Endodermal cell (in vitro differentiated cells): ENCODE measurements at regions not wholly inside any gene's neighbourhood (a gene's known extent, or its start where the extent isn't known, plus 50 kb on each side); places are given as distances from the start of the nearest gene placed in this dataset.

Experiments
- DNase-seq: peaks from one replicate; pipeline ENCODE4 v3.0.0-alpha.2; 2017
- H3K27ac ChIP-seq: 2 replicates; pipeline ENCODE4 v1.5.1; 2013; ENCODE audit warnings: mild to moderate bottlenecking, low read depth, low read length, moderate library complexity
- H3K27me3 ChIP-seq: 2 replicates; pipeline ENCODE4 v1.6.1; 2013; ENCODE audit warnings: mild to moderate bottlenecking, low read length, moderate library complexity; ENCODE audit not compliant: insufficient read depth, control insufficient read depth, poor library complexity, severe bottlenecking
- H3K36me3 ChIP-seq: 2 replicates; pipeline ENCODE4 v1.7.0; 2013; ENCODE audit warnings: mild to moderate bottlenecking, low read length, moderate library complexity; ENCODE audit not compliant: control insufficient read depth, insufficient read depth
- H3K4me1 ChIP-seq: one replicate; pipeline ENCODE4 v1.7.0; 2013; ENCODE audit warnings: low read length; ENCODE audit not compliant: control insufficient read depth, insufficient read depth
- H3K4me3 ChIP-seq: 2 replicates; pipeline ENCODE4 v1.5.1; 2013; ENCODE audit warnings: mild to moderate bottlenecking, low read length, moderate library complexity
- H3K9ac ChIP-seq: 2 replicates; pipeline ENCODE4 v1.6.1; 2013; ENCODE audit warnings: mild to moderate bottlenecking, low read length, moderate library complexity; ENCODE audit not compliant: poor library complexity, severe bottlenecking; ENCODE audit errors: extremely low read depth
- H3K9me3 ChIP-seq: 2 replicates; pipeline ENCODE4 v1.6.1; 2013; ENCODE audit warnings: mild to moderate bottlenecking, low read length, moderate library complexity; ENCODE audit not compliant: control insufficient read depth
- H3K27ac Mint-ChIP-seq: 2 replicates; pipeline ENCODE4 v1.8.0; 2020; ENCODE audit warnings: mixed read lengths
- H3K27me3 Mint-ChIP-seq: 2 replicates; pipeline ENCODE4 v1.8.0; 2021; ENCODE audit warnings: mild to moderate bottlenecking, mixed read lengths; ENCODE audit not compliant: insufficient read depth
- H3K36me3 Mint-ChIP-seq: 2 replicates; pipeline ENCODE4 v1.8.0; 2020; ENCODE audit warnings: low read depth, mixed read lengths
- H3K4me1 Mint-ChIP-seq: 2 replicates; pipeline ENCODE4 v1.8.0; 2020; ENCODE audit warnings: mixed read lengths
- H3K4me3 Mint-ChIP-seq: 2 replicates; pipeline ENCODE4 v1.8.0; 2020; ENCODE audit warnings: mild to moderate bottlenecking, moderate library complexity, mixed read lengths
- H3K9me3 Mint-ChIP-seq: 2 replicates; pipeline ENCODE4 v1.8.0; 2020; ENCODE audit warnings: mild to moderate bottlenecking, mixed read lengths
- CTCF ChIP-seq: fragments of 200-600 bp; sonication (generic); conservative IDR thresholded peaks from 2 replicates; pipeline ENCODE4 v1.5.0; 2021; ENCODE audit warnings: antibody characterized with exemption, mild to moderate bottlenecking
- WGBS, 2 experiments: methylation state at CpG; one replicate each; pipeline versions ENCODE4 v1.1.5 to v1.1.7; 2013; ENCODE audit warnings: missing lambda C conversion rate in 2 of 2, mixed read lengths in 1 of 2; ENCODE audit not compliant: insufficient coverage in 1 of 2, insufficient read length in 1 of 2; 5-methylcytosine and 5-hydroxymethylcytosine counted together

- no peaks in the 10 kb centered on the region for H3K4me1 Mint-ChIP-seq
- Histone ChIP-seq H3K36me3 (no peaks in the 10 kb centered on the region), H3K4me1 (no peaks in the 10 kb centered on the region), H3K4me3 (no peak overlapping the region), H3K9me3 (no peaks in the 10 kb centered on the region), H3K27ac (no peak overlapping the region), H3K27me3 (no peaks in the 10 kb centered on the region), H3K9ac (no peak overlapping the region)
- H3K36me3 Mint-ChIP-seq: peaks cover 1% of the 10 kb centered on the region
- 88 to 93% methylated on average over 1 to 2 of the region's 2 CpGs for WGBS, 2 experiments
- H3K9me3 Mint-ChIP-seq: peaks cover 3% of the 10 kb centered on the region
- no peak for DNase-seq
- H3K27ac Mint-ChIP-seq: no peak overlapping the region
- no peak overlapping the region for H3K4me3 Mint-ChIP-seq
- no peaks in the 10 kb centered on the region for H3K27me3 Mint-ChIP-seq
- TF ChIP-seq CTCF: no peak
These were observed 139.8 kb upstream of the TANK start for GRCh38 chr2:161020437-161020836.

DNA sequence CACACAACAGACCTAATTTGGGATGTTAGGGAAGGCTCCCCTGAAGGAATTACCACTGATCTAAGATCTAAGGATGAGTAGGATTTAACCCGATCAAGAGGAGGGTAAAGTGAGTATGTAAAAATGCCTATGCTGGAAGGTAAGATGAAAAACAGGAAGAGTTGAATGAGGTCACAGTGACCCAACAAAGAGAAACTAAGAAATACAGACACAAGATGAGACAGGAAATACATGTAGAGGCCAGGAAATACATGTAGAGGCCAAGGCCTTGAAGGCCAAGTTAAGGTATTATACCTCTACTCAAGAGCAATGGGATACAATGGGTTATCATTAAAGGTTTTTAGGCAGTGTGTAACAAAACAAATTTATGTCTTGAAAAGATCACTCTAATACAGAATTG lies 131.6 kb upstream of the TANK start:
- no peaks in the 10 kb centered on the region for H3K9me3 ChIP-seq
- no peaks in the 10 kb centered on the region for H3K36me3 Mint-ChIP-seq
- H3K4me3 Mint-ChIP-seq: no peak overlapping the region
- H3K36me3 ChIP-seq: no peaks in the 10 kb centered on the region
- H3K27ac Mint-ChIP-seq: no peak overlapping the region
- H3K27me3 Mint-ChIP-seq: no peaks in the 10 kb centered on the region
- no peak overlapping the region for H3K9ac ChIP-seq
- H3K27ac ChIP-seq: no peak overlapping the region
- H3K27me3 ChIP-seq: no peaks in the 10 kb centered on the region
- DNase-seq: no peak
- 91 to 100% methylated on average over 1 of the region's 1 CpG for WGBS, 2 experiments
- no peak overlapping the region for H3K4me3 ChIP-seq
- no peaks in the 10 kb centered on the region for H3K4me1 Mint-ChIP-seq
- H3K4me1 ChIP-seq: no peaks in the 10 kb centered on the region
- TF ChIP-seq CTCF: no peak
- H3K9me3 Mint-ChIP-seq: no peaks in the 10 kb centered on the region

- no peak overlapping the region for H3K27ac ChIP-seq
- H3K4me1 ChIP-seq: no peaks in the 10 kb centered on the region
- TF ChIP-seq CTCF: no peak
- H3K9me3 ChIP-seq: no peaks in the 10 kb centered on the region
- 95 to 100% methylated on average over 2 to 5 of the region's 5 CpGs for WGBS, 2 experiments
- no peaks in the 10 kb centered on the region for H3K9me3 Mint-ChIP-seq
- no peaks in the 10 kb centered on the region for H3K36me3 ChIP-seq
- H3K4me1 Mint-ChIP-seq: no peaks in the 10 kb centered on the region
- no peak overlapping the region for H3K27ac Mint-ChIP-seq
- no peak for DNase-seq
- H3K36me3 Mint-ChIP-seq: no peaks in the 10 kb centered on the region
- no peak overlapping the region for H3K4me3 Mint-ChIP-seq
- H3K4me3 ChIP-seq: no peak overlapping the region
- no peak overlapping the region for H3K9ac ChIP-seq
- H3K27me3 ChIP-seq: no peaks in the 10 kb centered on the region
- H3K27me3 Mint-ChIP-seq: no peaks in the 10 kb centered on the region
These were observed 130.9 kb upstream of the TANK start for GRCh38 chr2:161029321-161029720.
